ENCODE measurements at regions not wholly inside any gene's neighbourhood (a gene's known extent, or its start where the extent isn't known, plus 50 kb on each side); places are given as distances from the start of the nearest gene placed in this dataset.

DNA sequence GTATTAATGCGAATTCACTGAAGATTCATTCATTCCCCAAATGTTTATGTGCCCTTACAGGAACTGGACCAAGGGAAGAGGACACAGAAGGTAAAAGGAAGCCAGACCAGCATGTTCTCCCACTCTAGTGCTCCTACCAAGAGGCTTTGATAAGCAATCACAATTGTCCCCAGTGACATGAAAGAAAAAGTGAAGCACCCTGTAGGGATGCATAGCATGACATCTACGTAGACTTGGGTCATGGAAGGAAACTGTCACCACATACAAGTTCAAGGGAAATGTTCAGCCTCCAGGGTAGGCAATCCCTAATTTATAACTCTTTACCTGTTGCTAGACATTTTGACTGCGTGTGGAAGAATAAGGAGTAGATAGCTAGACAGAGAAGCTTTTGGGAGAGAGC is 348.6 kb upstream of the MCTP2 start:
- DNase-seq (ENCODE audit: low read depth in 4 of 4, low spot score in 1 of 4) = no peak

DNA sequence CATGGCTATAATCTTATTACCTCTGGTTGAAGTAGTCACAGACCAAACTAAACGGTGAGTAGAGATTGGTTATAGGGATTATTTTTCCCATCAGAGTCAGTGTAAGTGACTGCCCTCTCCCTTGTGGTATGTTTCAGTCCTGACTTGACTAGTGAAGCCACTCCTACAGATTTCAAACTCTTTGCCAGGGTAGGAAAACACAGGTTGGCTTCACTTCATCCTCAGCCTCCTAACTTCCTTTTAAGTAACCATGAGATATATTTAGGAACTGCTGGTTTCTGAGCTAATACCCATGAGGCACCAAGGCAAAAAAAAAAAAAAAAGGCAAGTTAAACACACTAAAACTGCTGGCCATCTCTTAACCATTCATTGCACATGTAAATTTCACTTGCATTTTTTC is 349.2 kb upstream of the MCTP2 start:
- DNase-seq (ENCODE audit: low read depth in 4 of 4, low spot score in 1 of 4) = no peak

DNA sequence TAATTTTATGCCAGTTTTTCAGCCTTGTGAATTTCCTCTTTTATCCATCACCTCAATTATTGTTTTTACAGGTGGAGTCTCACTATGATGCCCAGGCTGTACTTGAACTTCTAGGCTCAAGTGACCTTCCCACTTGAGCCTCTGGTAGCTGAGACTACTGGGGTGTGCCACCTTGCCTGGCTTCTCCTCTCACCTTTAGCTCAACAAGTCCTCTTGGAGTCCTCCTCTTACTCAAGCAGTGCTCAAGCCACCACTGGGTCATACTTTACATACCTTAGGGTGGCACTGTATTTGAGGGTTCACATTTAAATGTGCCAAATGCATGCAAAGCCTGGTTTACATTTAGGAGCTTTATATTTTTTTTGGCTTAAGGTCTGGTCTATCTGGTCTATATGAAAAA is 350.1 kb upstream of the MCTP2 start:
- no peak for DNase-seq (ENCODE audit: low read depth in 4 of 4, low spot score in 1 of 4)

DNA sequence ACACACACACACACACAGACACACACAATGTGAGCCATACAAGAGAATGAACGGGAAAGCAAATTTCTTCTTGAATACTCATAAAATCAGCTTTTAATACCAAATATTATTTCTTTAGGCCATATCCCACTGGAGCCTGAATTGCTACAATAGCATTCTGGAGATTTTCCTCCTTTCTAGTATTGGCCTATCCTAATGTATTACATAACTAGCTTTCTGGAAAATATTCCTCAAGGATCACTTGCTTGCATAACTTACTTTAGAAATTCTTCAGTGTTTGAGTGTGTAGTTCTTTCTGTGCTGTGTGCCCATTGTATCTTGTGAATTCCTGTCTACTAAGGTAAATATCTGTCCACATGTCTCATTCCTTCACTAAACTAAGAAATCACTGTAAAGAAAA is 351.0 kb upstream of the MCTP2 start:
- no peak for DNase-seq (ENCODE audit: low read depth in 4 of 4, low spot score in 1 of 4)

DNA sequence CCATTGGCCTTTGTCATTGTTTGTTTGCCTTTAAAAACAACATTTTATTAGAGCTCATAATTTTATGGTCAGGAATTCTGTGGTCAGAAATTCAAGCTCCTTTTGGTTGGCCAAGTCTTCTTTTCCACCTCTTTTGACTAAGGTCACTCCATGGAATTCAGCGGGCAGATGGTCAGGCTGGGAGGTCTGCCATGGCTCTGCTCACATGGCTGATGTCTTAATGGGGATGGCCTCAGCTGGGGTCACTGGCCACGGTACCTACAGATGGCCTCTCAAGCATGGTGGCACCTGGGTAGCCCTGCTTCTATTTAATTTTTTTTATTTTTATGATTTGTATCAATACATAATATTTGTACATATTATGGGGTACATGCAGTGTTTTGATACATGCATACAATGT is 360.8 kb upstream of the MCTP2 start:
- DNase-seq (ENCODE audit: low read depth in 4 of 4, low spot score in 1 of 4) = no peak

DNA sequence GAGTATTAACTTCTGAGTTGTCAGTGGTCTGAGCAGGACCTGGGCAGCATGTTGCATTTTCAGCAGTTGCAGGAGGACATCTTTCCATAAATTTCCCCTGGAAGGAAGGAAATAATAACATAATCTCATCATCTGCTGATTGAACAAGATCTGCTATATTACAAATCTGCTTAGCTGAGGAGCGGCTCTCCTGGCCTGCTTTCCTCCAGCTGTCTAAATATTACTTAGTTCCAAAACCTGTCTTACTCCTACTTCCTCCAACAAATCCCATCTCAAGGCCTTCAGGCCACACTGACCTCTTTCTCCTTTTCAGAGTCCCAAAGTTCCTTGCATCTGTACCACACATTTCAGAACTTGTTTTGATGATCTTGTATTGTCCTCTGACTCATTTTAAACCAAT is 364.4 kb upstream of the MCTP2 start:
- no peak for DNase-seq (ENCODE audit: low read depth in 4 of 4, low spot score in 1 of 4)

DNA sequence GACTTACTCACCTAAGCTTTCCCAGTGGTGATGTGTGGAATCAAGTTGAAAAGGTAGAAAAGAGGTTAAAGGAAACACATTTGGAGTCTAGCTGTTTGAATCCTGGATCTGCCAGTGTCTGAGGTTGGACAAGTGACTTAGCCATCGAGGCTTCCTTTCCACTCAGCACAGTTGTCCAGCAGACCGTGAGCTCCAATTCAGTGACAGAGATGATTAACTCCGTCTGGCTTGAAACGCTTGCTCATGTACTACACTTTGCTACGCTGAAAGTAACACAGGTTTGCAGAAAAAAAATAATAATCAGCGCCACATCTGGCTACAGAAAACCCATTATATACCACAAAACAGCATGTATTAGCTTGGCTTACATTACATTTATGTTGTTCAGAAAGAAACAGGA is 364.9 kb upstream of the MCTP2 start:
- no peak for DNase-seq (ENCODE audit: low read depth in 4 of 4, low spot score in 1 of 4)

DNA sequence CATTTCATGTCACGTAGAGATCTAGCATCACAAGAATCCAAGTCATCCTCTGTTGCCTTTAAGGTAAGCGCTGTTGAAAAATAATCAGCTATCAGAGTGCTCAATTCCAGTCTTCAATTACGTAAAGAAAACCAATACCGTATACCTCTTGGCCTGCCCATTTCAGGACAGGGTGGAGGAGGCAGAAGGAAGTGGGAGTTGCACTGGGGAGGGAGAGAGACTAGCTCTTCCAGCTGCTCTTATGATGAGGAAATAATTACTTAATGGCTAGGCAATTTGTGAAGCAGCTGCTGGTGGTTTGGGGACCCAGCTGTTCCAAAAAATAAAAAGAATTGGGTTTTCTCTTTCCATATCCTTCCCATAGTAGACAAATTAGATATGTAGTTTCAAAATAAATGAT is 365.8 kb upstream of the MCTP2 start:
- DNase-seq (ENCODE audit: low read depth in 4 of 4, low spot score in 1 of 4) = no peak

DNA sequence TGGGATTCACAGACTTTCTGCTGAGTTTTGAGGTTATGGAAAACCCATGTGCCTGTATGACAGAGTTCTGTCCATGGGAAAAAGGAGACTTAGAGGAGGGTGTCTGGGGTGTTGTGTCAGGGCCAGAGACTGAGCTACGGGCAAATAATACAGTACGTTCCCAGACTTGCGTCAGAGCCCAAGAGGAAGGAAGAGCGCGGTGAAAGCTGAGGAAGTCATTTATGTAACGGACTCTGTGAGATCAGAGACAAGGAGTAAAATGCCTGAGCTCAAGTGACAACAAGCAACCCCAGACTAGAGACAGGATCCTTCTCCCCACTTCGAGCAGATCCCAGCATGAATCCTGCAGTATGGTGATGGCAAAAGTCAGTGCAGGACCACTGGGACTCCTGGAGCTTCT is 368.6 kb upstream of the MCTP2 start:
- no peak for DNase-seq (ENCODE audit: low read depth in 4 of 4, low spot score in 1 of 4)

DNA sequence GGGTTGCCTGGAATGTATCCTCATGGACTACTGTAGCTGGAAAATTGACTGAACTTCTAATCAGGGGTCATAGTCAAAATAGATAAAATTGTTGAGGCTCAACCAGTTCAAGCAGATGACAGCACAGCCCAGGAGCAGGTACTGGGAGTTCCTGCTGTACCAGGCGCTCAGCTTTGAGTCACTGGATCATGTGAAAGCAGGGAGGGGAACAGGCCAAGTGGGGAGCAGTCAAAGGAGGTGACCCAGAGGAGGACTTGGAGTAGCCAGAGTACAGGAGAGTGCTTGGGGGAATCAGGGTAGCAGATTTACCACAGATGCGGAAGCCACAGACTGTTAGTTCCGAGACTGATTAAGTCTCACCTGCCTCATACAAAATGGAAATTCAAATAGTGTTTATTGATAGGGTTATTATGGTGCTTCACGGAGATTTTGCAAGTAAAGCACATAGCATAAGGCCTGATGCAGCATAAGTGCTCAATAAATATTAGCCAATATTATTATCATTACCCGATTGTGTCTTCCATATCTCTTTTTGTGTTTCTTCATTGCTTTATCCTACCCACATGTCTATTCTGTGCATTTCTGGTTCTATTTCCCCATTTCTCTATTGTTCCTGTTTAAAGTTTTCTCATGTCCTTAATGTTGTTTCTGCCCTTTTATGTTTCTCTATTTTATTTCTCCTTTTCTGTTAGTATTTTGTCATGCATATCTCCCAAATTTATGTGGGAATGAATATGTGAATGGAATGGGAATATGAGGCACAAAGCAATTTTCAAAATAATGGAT is 369.2 kb upstream of the MCTP2 start:
- no peak for DNase-seq (ENCODE audit: low read depth in 4 of 4, low spot score in 1 of 4)

DNA sequence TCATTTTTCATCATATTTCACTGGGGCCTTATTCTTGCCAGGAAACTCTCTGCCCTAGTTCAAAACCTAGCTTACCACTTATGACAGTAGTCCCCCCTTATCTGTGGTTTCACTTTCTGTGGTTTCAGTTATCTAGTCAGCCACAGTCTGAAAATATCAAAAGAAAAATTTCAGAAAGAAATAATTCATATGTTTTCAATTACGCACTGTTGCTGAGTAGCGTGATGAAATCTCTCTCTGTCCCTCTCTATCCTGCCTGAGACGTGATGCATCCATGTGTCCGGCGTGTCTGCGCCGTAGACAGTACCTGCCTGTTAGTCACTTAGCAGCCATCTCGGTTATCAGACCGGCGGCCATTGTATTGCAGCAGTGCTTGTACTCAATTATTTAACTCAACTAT is 369.9 kb upstream of the MCTP2 start:
- no peak for DNase-seq (ENCODE audit: low read depth in 4 of 4, low spot score in 1 of 4)

DNA sequence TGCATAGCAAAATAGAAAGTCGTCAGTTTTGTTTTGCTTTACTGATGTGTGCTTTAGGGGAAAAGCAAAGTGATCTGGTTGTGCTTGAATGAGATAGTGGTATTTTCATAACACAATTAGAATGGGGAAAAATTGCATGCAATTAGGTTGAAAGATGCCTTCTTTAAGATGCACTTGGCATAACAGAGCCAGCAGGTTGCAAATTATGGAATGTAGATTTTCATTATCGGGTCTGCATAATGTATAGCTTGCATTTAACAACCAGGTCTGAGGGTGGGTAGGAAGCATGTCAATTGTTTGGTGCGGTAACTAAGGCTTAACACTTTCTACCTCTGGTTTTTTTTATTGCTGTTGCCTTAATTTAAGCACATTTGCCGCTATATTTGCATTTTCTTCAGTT is 370.7 kb upstream of the MCTP2 start:
- no peak for DNase-seq (ENCODE audit: low read depth in 4 of 4, low spot score in 1 of 4)

DNA sequence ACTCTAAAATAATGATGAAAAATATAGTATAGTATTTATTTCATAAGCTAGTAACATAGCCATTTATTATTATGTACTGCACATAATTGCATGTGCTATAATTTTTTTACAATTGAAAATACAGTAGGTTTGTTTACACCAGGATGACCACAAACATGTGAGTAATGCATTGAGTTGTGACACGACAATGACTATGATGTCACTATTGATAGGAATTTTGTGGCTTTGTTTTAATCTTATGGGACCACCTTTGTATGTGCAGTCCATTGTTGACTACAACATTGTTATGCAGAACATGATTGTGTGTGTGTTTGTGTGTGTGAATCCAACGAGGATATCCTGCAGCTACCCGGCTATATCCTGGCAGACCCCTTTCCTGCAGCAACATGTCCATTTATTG is 372.2 kb upstream of the MCTP2 start:
- DNase-seq (ENCODE audit: low read depth in 4 of 4, low spot score in 1 of 4) = no peak

DNA sequence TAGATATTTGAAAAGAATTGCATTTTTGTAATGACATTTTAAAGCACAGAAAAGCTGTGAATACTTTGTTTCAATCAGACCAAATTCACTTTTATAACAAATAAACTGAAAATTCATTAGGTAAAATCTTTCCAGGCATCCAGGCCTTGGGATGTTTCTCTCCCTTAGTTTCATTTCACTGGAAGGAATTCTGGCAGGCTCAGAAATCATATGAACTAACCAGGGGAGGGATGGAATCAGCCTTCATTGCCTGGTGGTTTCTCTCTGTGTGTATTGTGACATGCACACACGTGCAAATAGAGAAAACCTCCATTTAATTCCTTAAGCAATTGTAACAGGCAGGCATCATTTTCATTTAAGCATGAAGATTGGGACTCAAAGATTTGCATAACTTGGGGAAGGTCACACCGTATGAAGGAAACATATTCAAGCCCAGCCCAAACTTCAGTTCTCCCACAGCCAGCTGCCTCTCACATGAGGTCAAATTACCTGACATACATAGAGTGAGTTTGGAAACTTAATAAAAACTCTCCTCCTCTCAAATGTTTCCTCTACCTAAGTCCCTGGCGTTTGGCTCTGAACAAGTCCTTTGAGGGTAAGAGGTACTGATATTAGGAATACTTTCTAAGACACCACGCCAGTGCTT is 376.1 kb upstream of the MCTP2 start:
- no peak for DNase-seq (ENCODE audit: low read depth in 4 of 4, low spot score in 1 of 4)

DNA sequence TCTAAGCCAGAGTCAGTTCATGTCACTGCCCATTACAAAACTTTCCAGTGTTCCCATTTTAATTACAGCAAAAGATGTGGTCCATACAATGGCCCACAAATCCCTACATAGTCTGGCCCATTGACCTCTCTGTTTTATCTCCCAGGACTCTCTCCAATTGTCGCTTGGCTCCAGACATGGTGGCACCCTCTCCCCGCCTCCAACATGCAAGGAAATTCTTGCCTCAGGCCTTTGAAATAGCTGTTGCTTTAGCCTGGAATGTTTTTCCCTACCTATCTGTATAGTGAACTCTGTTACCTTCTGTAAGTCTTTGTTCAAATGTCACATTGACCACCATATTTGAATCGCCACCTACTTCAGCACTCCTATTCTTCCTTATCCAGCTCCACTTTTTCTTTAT is 377.3 kb upstream of the MCTP2 start:
- no peak for DNase-seq (ENCODE audit: low read depth in 4 of 4, low spot score in 1 of 4)

DNA sequence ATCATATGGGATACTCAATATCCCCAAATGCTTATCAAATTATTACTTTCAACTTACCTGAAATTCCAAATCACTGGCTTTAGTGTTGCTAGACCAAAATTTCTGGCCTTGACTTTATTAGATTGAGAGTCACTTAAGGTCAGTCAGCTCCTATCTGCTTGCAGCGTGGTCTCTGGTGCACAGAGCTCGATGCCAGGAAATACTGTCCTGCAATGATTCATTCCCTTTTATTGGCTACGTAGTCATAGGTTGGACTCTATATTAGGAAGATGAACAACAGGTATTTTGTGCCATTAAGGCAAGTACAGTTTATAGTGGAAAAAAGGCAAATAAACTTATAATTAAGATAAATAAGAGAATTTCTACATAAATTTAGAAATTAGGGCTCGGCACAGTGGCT is 378.6 kb upstream of the MCTP2 start:
- no peak for DNase-seq (ENCODE audit: low read depth in 4 of 4, low spot score in 1 of 4)

DNA sequence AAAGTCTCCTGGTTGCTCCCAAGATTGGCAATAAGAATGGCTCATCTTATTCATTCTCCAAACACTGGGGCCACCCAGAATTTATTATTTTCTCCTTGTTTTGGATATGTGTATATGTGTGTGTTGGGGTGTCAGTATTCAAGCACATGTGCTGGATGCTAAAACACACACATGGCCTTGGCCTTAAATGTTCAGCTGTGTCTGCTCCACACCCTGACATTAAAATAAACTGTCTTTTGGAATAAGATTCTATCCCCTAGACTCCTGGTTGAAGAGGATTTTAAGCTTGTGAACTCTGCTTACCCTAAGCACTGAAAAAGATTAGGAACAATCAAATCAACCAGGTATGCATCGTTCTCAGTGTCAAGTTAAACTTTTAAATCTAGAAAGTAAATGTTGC is 382.9 kb upstream of the MCTP2 start:
- no peak for DNase-seq (ENCODE audit: low read depth in 4 of 4, low spot score in 1 of 4)

DNA sequence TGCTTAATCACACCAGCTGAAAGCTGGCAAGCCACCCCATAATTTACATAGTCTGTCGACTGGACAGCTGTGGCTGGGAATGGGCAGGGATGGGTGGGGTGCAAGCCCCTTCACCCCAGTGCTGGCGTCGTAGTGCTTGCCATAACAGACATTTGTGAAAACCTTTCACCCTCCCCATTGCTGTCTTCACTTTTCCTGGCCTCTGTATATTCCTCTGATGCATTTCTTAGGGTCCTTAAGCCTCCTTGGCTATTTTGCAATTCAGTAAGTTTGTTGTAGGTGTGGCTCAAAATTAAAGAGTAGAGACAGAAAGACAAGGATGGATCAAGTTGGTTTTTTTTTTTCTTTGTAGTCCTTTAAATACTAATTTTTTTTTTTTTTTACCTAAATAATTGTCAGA is 383.3 kb upstream of the MCTP2 start:
- DNase-seq (ENCODE audit: low read depth in 4 of 4, low spot score in 1 of 4) = no peak

DNA sequence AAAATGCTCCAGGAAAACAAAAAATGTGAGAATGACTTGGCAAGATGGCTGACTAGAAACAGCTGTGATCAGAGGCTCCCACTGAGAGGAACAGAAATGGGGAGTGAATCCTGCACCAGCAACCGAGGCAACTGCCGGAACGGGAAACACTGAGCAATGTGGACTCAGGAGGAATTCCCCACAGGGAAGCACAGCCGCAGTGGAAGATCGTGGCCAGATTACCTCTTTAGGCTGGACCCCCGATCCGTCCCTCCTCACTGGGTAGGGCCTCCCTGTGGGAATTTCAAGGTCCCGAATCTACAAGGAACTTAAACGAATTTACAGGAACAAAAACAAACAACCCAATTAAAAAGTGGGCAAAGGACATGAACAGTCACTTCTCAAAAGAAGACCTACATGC is 385.2 kb upstream of the MCTP2 start:
- DNase-seq (ENCODE audit: low read depth in 4 of 4, low spot score in 1 of 4) = no peak

DNA sequence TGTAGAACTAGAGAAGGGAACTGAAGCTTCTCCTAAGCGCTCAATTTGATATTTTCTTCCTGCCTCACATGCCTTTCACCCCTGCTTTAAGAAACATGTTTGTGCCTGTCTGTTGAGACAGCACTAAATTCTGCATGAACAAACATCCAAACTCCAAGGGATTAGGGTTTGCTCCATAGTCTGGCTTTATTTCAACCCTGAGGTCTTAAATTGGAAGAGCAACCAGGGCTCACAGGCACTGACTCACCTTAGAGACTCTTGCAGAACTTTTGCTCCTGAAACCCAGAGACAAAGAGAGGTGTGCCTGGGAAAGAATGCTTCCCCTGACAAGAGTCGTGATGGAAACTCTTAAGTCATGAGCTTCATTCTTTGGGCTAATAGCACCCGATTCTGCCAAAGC is 393.9 kb upstream of the MCTP2 start:
- no peak for DNase-seq (ENCODE audit: low read depth in 4 of 4, low spot score in 1 of 4)

DNA sequence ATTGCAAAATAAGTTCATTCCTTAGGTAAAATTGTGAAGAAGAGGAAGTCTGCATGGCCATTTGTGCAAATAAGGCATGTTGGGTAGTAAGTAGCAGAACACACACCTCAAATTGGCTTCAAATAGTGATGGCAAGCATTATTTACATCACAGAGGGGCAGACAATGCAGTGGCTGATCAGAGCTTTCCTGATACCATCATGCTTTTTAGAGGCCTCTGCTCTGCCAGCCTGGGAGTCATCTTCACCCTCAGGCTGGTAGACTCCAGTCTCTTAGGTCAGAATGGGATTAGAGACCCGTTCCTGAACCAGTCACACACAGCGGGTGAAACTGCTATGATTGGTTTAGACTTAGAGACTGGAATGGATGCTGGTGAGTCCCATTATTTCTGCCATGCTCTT is 396.0 kb upstream of the MCTP2 start:
- no peak for DNase-seq (ENCODE audit: low read depth in 4 of 4, low spot score in 1 of 4)

DNA sequence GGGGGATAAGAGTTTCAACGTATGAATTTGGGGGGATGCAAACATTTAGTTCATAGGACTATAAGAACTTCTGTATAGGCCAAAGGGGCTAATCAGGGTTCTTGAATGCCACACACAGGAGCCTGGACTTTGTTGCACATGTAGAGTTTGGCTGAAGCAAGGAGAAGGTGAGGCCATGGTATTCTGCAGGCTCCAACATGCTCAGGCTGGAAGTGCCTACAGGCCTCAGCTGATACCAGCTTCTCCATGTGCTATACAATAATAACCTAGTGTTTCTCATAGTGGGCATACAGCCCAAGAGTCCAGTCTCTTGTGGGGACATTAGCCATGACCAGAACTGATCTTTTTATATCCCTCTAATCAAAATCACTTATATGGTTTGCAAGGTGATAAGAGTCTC is 399.7 kb upstream of the MCTP2 start:
- DNase-seq (ENCODE audit: low read depth in 4 of 4, low spot score in 1 of 4) = no peak
